SU-DHL-6 (cell line): ENCODE measurements at regions not wholly inside any gene's neighbourhood (a gene's known extent, or its start where the extent isn't known, plus 50 kb on each side); places are given as distances from the start of the nearest gene placed in this dataset.
"Not testable (repeated sequence)": the region's sequence is repeated elsewhere in the genome, so short reads cannot be mapped to it uniquely, and the experiment has no call there.

ENCODE experiments used
- CTCF ChIP-seq: fragments of 200-600 bp; sonication (generic); IDR thresholded peaks from one replicate; pipeline ENCODE4 v1.5.1; 2017; ENCODE audit warnings: antibody characterized with exemption, mild to moderate bottlenecking, low read length, moderate library complexity; ENCODE audit not compliant: insufficient read depth, poor library complexity, severe bottlenecking
- EZH2phosphoT487 ChIP-seq: fragments of 200-600 bp; sonication (generic), shearing (Covaris generic); conservative IDR thresholded peaks from 2 replicates; pipeline ENCODE4 v1.6.1; 2018; ENCODE audit warnings: mild to moderate bottlenecking, antibody characterized with exemption, low read length, moderate library complexity, mixed read lengths

GRCh38 chr21:13979608-13980007, 231.1 kb downstream of the LIPI start:
- TF ChIP-seq CTCF, EZH2phosphoT487: not testable (repeated sequence)
